H1 (cell line): ENCODE measurements at regions not wholly inside any gene's neighbourhood (a gene's known extent, or its start where the extent isn't known, plus 50 kb on each side); places are given as distances from the start of the nearest gene placed in this dataset.

Experiments used
- CTCF ChIA-PET: fragments of 300-600 bp; sonication (Branson Sonifier 250); formaldehyde crosslinking; loops from one replicate; lab custom pipeline; 2021; ENCODE audit not compliant: partially characterized antibody; lab: Charles Lee
- POLR2A ChIA-PET: fragments of 300-600 bp; sonication (Branson Sonifier 250); formaldehyde crosslinking; loops from one replicate; lab custom pipeline; 2021; ENCODE audit warnings: inconsistent platforms; ENCODE audit not compliant: partially characterized antibody; lab: Charles Lee
- DNase-seq, 2 experiments: peaks; one replicate each; pipeline versions ENCODE4 v3.0.0 to v3.0.0-alpha.2; 2010 to 2022; ENCODE audit warnings: low spot score in 2 of 2, low read depth in 1 of 2, mixed read lengths in 1 of 2
- FAIRE-seq: peaks from 2 replicates; lab custom pipeline; 2011; peaks lifted over from hg19 to GRCh38; lab: Jason Lieb, UNC
- H2AFZ ChIP-seq: 2 replicates; pipeline ENCODE4 v1.8.1; 2012; ENCODE audit warnings: low read length, inconsistent platforms
- H2AK5ac ChIP-seq: 2 replicates; pipeline ENCODE4 v1.6.1; 2013; ENCODE audit warnings: low read depth, low read length
- H2BK120ac ChIP-seq: replicated peaks from 2 replicates; pipeline ENCODE3; 2013; ENCODE audit warnings: low read depth, low read length, inconsistent platforms
- H2BK12ac ChIP-seq: 2 replicates; pipeline ENCODE4 v1.6.1; 2013; ENCODE audit warnings: low read depth, low read length
- H2BK15ac ChIP-seq: 2 replicates; pipeline ENCODE4 v1.6.1; 2013; ENCODE audit warnings: low read length
- H2BK20ac ChIP-seq: 2 replicates; pipeline ENCODE4 v1.6.1; 2013; ENCODE audit warnings: low read length
- H2BK5ac ChIP-seq: 2 replicates; pipeline ENCODE4 v1.6.1; 2013; ENCODE audit warnings: low read depth, low read length
- H3K14ac ChIP-seq: 2 replicates; pipeline ENCODE4 v1.6.1; 2013; ENCODE audit warnings: inconsistent platforms; ENCODE audit not compliant: insufficient read length
- H3K18ac ChIP-seq: 2 replicates; pipeline ENCODE4 v1.6.1; 2013; ENCODE audit warnings: low read length; ENCODE audit errors: extremely low read depth
- H3K23ac ChIP-seq: 2 replicates; pipeline ENCODE4 v1.6.1; 2013; ENCODE audit warnings: inconsistent platforms; ENCODE audit not compliant: insufficient read length
- H3K23me2 ChIP-seq: 2 replicates; pipeline ENCODE4 v1.6.1; 2013; ENCODE audit warnings: low read depth, low read length
- H3K27ac ChIP-seq: 2 replicates; pipeline ENCODE4 v1.6.1; 2011; ENCODE audit warnings: low read depth, low read length, inconsistent platforms
- H3K27me3 ChIP-seq, 4 experiments: replicated peaks in 1 of 4; 1 replicate in 1 of 4; 2 replicates in 3 of 4; pipeline versions ENCODE4 v1.6.1 to v1.8.1; 2011 to 2013; ENCODE audit warnings: low read length in 3 of 4, mild to moderate bottlenecking in 3 of 4, inconsistent platforms in 2 of 4, mixed read lengths in 2 of 4, moderate library complexity in 1 of 4; ENCODE audit not compliant: control insufficient read depth in 3 of 4, insufficient read depth in 3 of 4; ENCODE audit errors: extremely low read depth in 1 of 4
- H3K36me3 ChIP-seq, 4 experiments: 2 replicates each; pipeline versions ENCODE4 v1.6.1 to v1.8.1; 2011 to 2013; ENCODE audit warnings: mild to moderate bottlenecking in 4 of 4, low read length in 3 of 4, moderate library complexity in 2 of 4, control low read depth in 1 of 4, inconsistent platforms in 1 of 4; ENCODE audit not compliant: insufficient read depth in 4 of 4, control insufficient read depth in 2 of 4
- H3K4ac ChIP-seq: replicated peaks from 2 replicates; pipeline ENCODE3; 2013; ENCODE audit warnings: low read length, low read depth, mixed read lengths, inconsistent platforms; ENCODE audit not compliant: insufficient read length
- H3K4me1 ChIP-seq, 4 experiments: replicated peaks in 1 of 4; 1 replicate in 1 of 4; 2 replicates in 3 of 4; pipeline versions ENCODE4 v1.6.1 to v1.8.1; 2011 to 2013; ENCODE audit warnings: low read length in 3 of 4, inconsistent platforms in 2 of 4, mixed read lengths in 1 of 4; ENCODE audit not compliant: insufficient read depth in 4 of 4, control insufficient read depth in 3 of 4
- H3K4me2 ChIP-seq, 2 experiments: 2 replicates each; pipeline versions ENCODE4 v1.6.1 to v1.8.1; 2011 to 2013; ENCODE audit warnings: low read depth in 2 of 2, low read length in 2 of 2, control low read depth in 1 of 2, inconsistent platforms in 1 of 2, mild to moderate bottlenecking in 1 of 2; ENCODE audit not compliant: insufficient read depth in 1 of 2
- H3K4me3 ChIP-seq, 4 experiments: fragments of 200-600, 300-600 bp in 1 of 4; sonication (generic), shearing (Covaris generic), sonication (Bioruptor Twin) in 1 of 4; 2 replicates each; pipeline versions ENCODE4 v1.5.1 to v1.8.1; 2011 to 2016; ENCODE audit warnings: low read length in 4 of 4, low read depth in 3 of 4, control low read depth in 2 of 4, inconsistent platforms in 2 of 4, mild to moderate bottlenecking in 2 of 4, mixed read lengths in 1 of 4, moderate library complexity in 1 of 4; ENCODE audit not compliant: insufficient read depth in 2 of 4; ENCODE audit errors: extremely low read depth in 1 of 4
- H3K56ac ChIP-seq: replicated peaks from 2 replicates; pipeline ENCODE3; 2013; ENCODE audit warnings: low read depth, mild to moderate bottlenecking, mixed read lengths, low read length, inconsistent platforms; ENCODE audit not compliant: insufficient read length
- H3K79me1 ChIP-seq: 2 replicates; pipeline ENCODE4 v1.6.1; 2013; ENCODE audit warnings: low read depth, low read length, control low read depth
- H3K79me2 ChIP-seq, 2 experiments: 2 replicates each; pipeline versions ENCODE4 v1.6.1 to v1.8.1; 2012 to 2013; ENCODE audit warnings: low read length in 2 of 2, mild to moderate bottlenecking in 2 of 2, inconsistent platforms in 1 of 2; ENCODE audit not compliant: insufficient read depth in 2 of 2, control insufficient read depth in 1 of 2
- H3K9ac ChIP-seq, 4 experiments: replicated peaks in 1 of 4; 1 replicate in 1 of 4; 2 replicates in 3 of 4; pipeline versions ENCODE4 v1.6.1 to v1.8.1; 2011 to 2013; ENCODE audit warnings: low read depth in 3 of 4, low read length in 3 of 4, control low read depth in 2 of 4, mild to moderate bottlenecking in 2 of 4, moderate library complexity in 2 of 4, inconsistent platforms in 1 of 4; ENCODE audit errors: extremely low read depth in 1 of 4
- H3K9me3 ChIP-seq, 2 experiments: 2 replicates each; pipeline versions ENCODE4 v1.6.1 to v1.8.1; 2012 to 2013; ENCODE audit warnings: mild to moderate bottlenecking in 2 of 2, moderate library complexity in 2 of 2, control low read depth in 1 of 2, inconsistent platforms in 1 of 2, low read depth in 1 of 2, low read length in 1 of 2, mixed read lengths in 1 of 2; ENCODE audit not compliant: insufficient read depth in 2 of 2
- H4K20me1 ChIP-seq, 2 experiments: replicated peaks in 1 of 2; 2 replicates each; pipeline versions ENCODE3 to v1.8.1; 2011 to 2013; ENCODE audit warnings: inconsistent platforms in 2 of 2, low read length in 2 of 2, mild to moderate bottlenecking in 1 of 2; ENCODE audit not compliant: insufficient read depth in 2 of 2, control insufficient read depth in 1 of 2
- H4K5ac ChIP-seq: 2 replicates; pipeline ENCODE4 v1.6.1; 2013; ENCODE audit warnings: low read length, low read depth, mixed read lengths, inconsistent platforms; ENCODE audit not compliant: insufficient read length
- H4K8ac ChIP-seq: 2 replicates; pipeline ENCODE4 v1.8.0; 2013; ENCODE audit warnings: mild to moderate bottlenecking, moderate library complexity, low read length, inconsistent platforms; ENCODE audit not compliant: insufficient read depth; ENCODE audit errors: extremely low read depth
- H4K91ac ChIP-seq: replicated peaks from 2 replicates; pipeline ENCODE3; 2013; ENCODE audit warnings: low read length, mixed read lengths, inconsistent platforms; ENCODE audit not compliant: insufficient read length
- GABPA ChIP-seq: IDR thresholded peaks from 2 replicates; pipeline ENCODE4 v1.6.1; 2011; ENCODE audit warnings: mild to moderate bottlenecking, low read length, moderate library complexity, borderline replicate concordance; ENCODE audit not compliant: insufficient read depth
- HDAC6 ChIP-seq: IDR thresholded peaks from one replicate; pipeline ENCODE4 v1.7.1; 2012; ENCODE audit warnings: low read depth, mild to moderate bottlenecking, inconsistent platforms, low read length, moderate library complexity
- JUN ChIP-seq: IDR thresholded peaks from 2 replicates; pipeline ENCODE4 v1.6.1; 2011; ENCODE audit warnings: low read depth, mild to moderate bottlenecking, improper control_type of control experiment, low read length
- KDM1A ChIP-seq: fragments of 200-600, 300-600 bp; sonication (generic); IDR thresholded peaks from 2 replicates; pipeline ENCODE4 v1.7.1; 2016; ENCODE audit warnings: mild to moderate bottlenecking, low read length, borderline replicate concordance
- KDM4A ChIP-seq: IDR thresholded peaks from one replicate; pipeline ENCODE4 v1.7.1; 2012; ENCODE audit warnings: low read depth, mild to moderate bottlenecking, moderate library complexity, low read length, inconsistent platforms; ENCODE audit not compliant: severe bottlenecking
- NRF1 ChIP-seq: IDR thresholded peaks from 2 replicates; pipeline ENCODE4 v1.6.1; 2011; ENCODE audit warnings: mild to moderate bottlenecking, low read depth, low read length, improper control_type of control experiment
- POLR2A ChIP-seq, 2 experiments: IDR thresholded peaks; 1 replicate in 1 of 2; 2 replicates in 1 of 2; pipeline ENCODE4 v1.6.1; 2011; ENCODE audit warnings: low read depth in 2 of 2, low read length in 2 of 2, mild to moderate bottlenecking in 2 of 2; ENCODE audit errors: control extremely low read depth in 1 of 2
- SP1 ChIP-seq: IDR thresholded peaks from 2 replicates; pipeline ENCODE4 v1.6.1; 2011; ENCODE audit warnings: low read depth, low read length
- TCF12 ChIP-seq: IDR thresholded peaks from 2 replicates; pipeline ENCODE4 v1.6.1; 2011; ENCODE audit warnings: low read depth, mild to moderate bottlenecking, low read length
- WGBS, 2 experiments: shearing (Covaris generic) in 1 of 2; methylation state at CpG; one replicate each; pipeline versions ENCODE4 v1.1.6 to v1.1.7; 2013 to 2015; ENCODE audit warnings: low lambda C conversion rate in 2 of 2, mixed read lengths in 2 of 2, inconsistent platforms in 1 of 2, low coverage in 1 of 2, missing lambda C conversion rate in 1 of 2; ENCODE audit not compliant: insufficient replicate concordance in 2 of 2, insufficient coverage in 1 of 2, insufficient read length in 1 of 2; ENCODE audit errors: extremely low coverage in 1 of 2, missing lambda C conversion rate in 1 of 2; 5-methylcytosine and 5-hydroxymethylcytosine counted together

DNA sequence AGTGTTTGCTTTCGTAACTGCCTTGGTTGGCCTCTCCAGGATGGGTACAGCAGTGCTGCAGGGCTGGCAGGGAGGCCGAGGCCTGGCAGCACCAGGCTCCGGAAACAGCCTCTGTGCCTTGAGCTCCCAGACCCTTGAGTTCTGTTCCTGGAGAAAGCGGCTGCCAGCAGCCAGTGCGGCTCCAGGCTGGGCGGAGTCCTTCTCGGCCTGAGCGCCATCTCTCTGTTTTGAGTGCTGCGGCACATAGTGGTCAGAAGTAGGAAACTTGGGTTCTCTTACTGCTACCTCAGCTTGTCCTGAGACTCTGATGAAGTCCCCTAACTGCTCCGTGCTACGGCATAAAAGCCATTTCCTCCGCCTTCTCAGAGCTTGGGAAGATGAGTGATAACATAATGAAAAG, 65.9 kb downstream of the KCNA1 start:
- no peak overlapping the region for H2BK20ac ChIP-seq
- no peaks in the 10 kb centered on the region; a peak in 1 of 7 replicates for H3K27me3 ChIP-seq
- POLR2A ChIA-PET: no interaction called here

More for the DNA sequence above, 65.9 kb downstream of the KCNA1 start:
- TF ChIP-seq TCF12 (no peak), GABPA (no peak), SP1 (no peak), KDM4A (no peak), POLR2A (IDR thresholded peaks at IDR 0.05; ENCODE audit: control extremely low read depth in 1 of 2, low read depth in 2 of 2, low read length in 2 of 2) (no peak), KDM1A (no peak), HDAC6 (no peak), NRF1 (no peak), JUN (no peak)
- DNase-seq (peak in 1 of 2 experiments; percentile 51), FAIRE-seq (no peak)
- Histone ChIP-seq H3K23me2 (no peaks in the 10 kb centered on the region; the same call in 1 of the 2 replicates), H2AK5ac (no peak overlapping the region), H4K5ac (no peak overlapping the region), H3K4ac (no peak overlapping the region), H4K8ac (no peak overlapping the region; the same call in 1 of the 2 replicates), H2AFZ (no peak overlapping the region; the same call in 1 of the 2 replicates), H3K4me1 (peaks cover 0 to 9% (median 2%) of the 10 kb centered on the region in 4 experiments; a peak in 2 of 7 replicates), H2BK120ac (no peak overlapping the region), H3K4me3 (no peak overlapping the region), H3K23ac (no peak overlapping the region), H3K79me1 (no peaks in the 10 kb centered on the region), H2BK15ac (no peak overlapping the region), H3K14ac (no peak overlapping the region), H3K79me2 (no peaks in the 10 kb centered on the region), H3K56ac (no peak overlapping the region), H3K4me2 (no peak overlapping the region), H3K36me3 (no peaks in the 10 kb centered on the region), H3K9me3 (no peaks in the 10 kb centered on the region), H3K9ac (no peak overlapping the region), H3K27ac (no peak overlapping the region), H2BK12ac (no peak overlapping the region), H4K91ac (no peak overlapping the region), H2BK5ac (no peak overlapping the region), H3K18ac (no peak overlapping the region), H4K20me1 (no peaks in the 10 kb centered on the region)
- CTCF ChIA-PET: interaction anchor here (0.6 to 3.0 kb wide), 19 partner anchors 10 to 212 kb away, joined by 3 to 14 read pairs (median 4); no protein-coding TSS in a partner anchor
- WGBS, 2 experiments: 84% methylated on average over 12 of the region's 12 CpGs; no CpG with 5 or more reads in 1 of the 2 experiments
